WTC11 (cell line): ENCODE measurements at regions not wholly inside any gene's neighbourhood (a gene's known extent, or its start where the extent isn't known, plus 50 kb on each side); places are given as distances from the start of the nearest gene placed in this dataset.

Experiments used
- ARID4B ChIP-seq: sonication (generic); formaldehyde crosslinking; IDR thresholded peaks from 2 replicates; pipeline ENCODE4 v1.8.0; 2023; ENCODE audit warnings: missing genetic modification reagents, mild to moderate bottlenecking, borderline replicate concordance
- CTCF ChIP-seq: fragments of 200-600 bp; IDR thresholded peaks from 2 replicates; pipeline ENCODE4 v1.8.0; 2022; ENCODE audit warnings: antibody characterized with exemption
- ELF4 ChIP-seq: sonication (generic); formaldehyde crosslinking; IDR thresholded peaks from 2 replicates; pipeline ENCODE4 v1.8.1; 2022; ENCODE audit warnings: low read depth, mild to moderate bottlenecking, moderate library complexity, missing genetic modification reagents
- ESRRA ChIP-seq: sonication (generic); formaldehyde crosslinking; IDR thresholded peaks from 2 replicates; pipeline ENCODE4 v1.8.1; 2022; ENCODE audit warnings: mild to moderate bottlenecking, missing genetic modification reagents, borderline replicate concordance
- JAZF1 ChIP-seq: fragments of 250-450 bp; sonication (Bioruptor Pico); IDR thresholded peaks from 2 replicates; pipeline ENCODE4 v1.9.0; 2021; ENCODE audit warnings: moderate library complexity, mild to moderate bottlenecking, inconsistent platforms
- MLX ChIP-seq: sonication (generic); formaldehyde crosslinking; IDR thresholded peaks from 2 replicates; pipeline ENCODE4 v1.8.1; 2023; ENCODE audit warnings: mild to moderate bottlenecking, missing genetic modification reagents, moderate library complexity
- NR1H2 ChIP-seq: sonication (generic); formaldehyde crosslinking; IDR thresholded peaks from 2 replicates; pipeline ENCODE4 v1.9.0; 2021; ENCODE audit warnings: mild to moderate bottlenecking, moderate library complexity, missing genetic modification reagents
- ZBTB43 ChIP-seq: sonication (generic); formaldehyde crosslinking; IDR thresholded peaks from 2 replicates; pipeline ENCODE4 v1.8.1; 2023; ENCODE audit warnings: mild to moderate bottlenecking, missing genetic modification reagents
- ZNF121 ChIP-seq: sonication (generic); formaldehyde crosslinking; IDR thresholded peaks from 2 replicates; pipeline ENCODE4 v1.8.0; 2023; ENCODE audit warnings: missing genetic modification reagents
- ZNF396 ChIP-seq: fragments of 250-450 bp; sonication (Bioruptor Pico); IDR thresholded peaks from 2 replicates; pipeline ENCODE4 v1.8.0; 2021; ENCODE audit warnings: mild to moderate bottlenecking, moderate library complexity, borderline replicate concordance
- TF ChIP-seq, protein P1 (sequence below): sonication (generic); formaldehyde crosslinking; IDR thresholded peaks from 2 replicates; pipeline ENCODE4 v1.8.1; 2023; ENCODE audit warnings: mild to moderate bottlenecking, missing genetic modification reagents
- TF ChIP-seq, protein P2 (sequence below): sonication (generic); formaldehyde crosslinking; IDR thresholded peaks from 2 replicates; pipeline ENCODE4 v1.8.1; 2022; ENCODE audit warnings: mild to moderate bottlenecking, moderate library complexity, missing genetic modification reagents

DNA sequence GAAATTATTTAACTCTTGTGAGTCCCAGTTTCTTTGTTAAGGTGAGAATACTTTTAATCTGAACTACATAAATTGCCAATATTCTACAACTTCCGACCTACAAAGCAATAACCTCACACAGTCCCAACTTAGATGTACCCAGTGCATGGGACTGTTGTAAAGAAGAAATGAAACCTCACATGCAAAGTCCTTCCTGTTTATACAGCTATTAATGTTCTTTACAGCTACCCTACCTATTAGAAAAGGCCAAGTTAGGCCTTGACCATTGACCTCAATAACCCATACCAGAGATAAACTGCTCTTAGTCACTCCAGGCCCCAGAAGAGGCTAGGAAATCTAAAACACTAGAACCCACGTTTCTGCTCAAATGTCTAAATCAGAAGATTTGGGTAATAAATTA lies 920.1 kb upstream of the TENM3 start:
- TF ChIP-seq ZNF396 (no peak), NR1H2 (CRISPR knock-in tag) (no peak), ZNF121 (no peak), JAZF1 (CRISPR knock-in tag) (no peak), ARID4B (CRISPR knock-in tag) (no peak), ZBTB43 (CRISPR knock-in tag) (no peak), CTCF (no peak), ELF4 (no peak), MLX (CRISPR knock-in tag) (no peak), ESRRA (no peak)
- TF ChIP-seq, protein P1, sequence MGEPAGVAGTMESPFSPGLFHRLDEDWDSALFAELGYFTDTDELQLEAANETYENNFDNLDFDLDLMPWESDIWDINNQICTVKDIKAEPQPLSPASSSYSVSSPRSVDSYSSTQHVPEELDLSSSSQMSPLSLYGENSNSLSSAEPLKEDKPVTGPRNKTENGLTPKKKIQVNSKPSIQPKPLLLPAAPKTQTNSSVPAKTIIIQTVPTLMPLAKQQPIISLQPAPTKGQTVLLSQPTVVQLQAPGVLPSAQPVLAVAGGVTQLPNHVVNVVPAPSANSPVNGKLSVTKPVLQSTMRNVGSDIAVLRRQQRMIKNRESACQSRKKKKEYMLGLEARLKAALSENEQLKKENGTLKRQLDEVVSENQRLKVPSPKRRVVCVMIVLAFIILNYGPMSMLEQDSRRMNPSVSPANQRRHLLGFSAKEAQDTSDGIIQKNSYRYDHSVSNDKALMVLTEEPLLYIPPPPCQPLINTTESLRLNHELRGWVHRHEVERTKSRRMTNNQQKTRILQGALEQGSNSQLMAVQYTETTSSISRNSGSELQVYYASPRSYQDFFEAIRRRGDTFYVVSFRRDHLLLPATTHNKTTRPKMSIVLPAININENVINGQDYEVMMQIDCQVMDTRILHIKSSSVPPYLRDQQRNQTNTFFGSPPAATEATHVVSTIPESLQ, result no peak
- TF ChIP-seq, protein P2, sequence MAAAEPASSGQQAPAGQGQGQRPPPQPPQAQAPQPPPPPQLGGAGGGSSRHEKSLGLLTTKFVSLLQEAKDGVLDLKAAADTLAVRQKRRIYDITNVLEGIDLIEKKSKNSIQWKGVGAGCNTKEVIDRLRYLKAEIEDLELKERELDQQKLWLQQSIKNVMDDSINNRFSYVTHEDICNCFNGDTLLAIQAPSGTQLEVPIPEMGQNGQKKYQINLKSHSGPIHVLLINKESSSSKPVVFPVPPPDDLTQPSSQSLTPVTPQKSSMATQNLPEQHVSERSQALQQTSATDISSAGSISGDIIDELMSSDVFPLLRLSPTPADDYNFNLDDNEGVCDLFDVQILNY (CRISPR knock-in tag), result no peak
